IMR-90 (cell line): ENCODE measurements at regions not wholly inside any gene's neighbourhood (a gene's known extent, or its start where the extent isn't known, plus 50 kb on each side); places are given as distances from the start of the nearest gene placed in this dataset.

Experiments
- ATAC-seq: fragments of 200-7000 bp; cut with Tn5 transposase; 2 replicates; pipeline ENCODE4 v1.9.1; 2020; ENCODE audit warnings: low read depth, mild to moderate bottlenecking, moderate library complexity
- BruUV-seq: library from RNA; stranded (reverse); fragments of 400-500 nt; replicated peaks from 2 replicates; lab custom pipeline; 2021; lab: Mats Ljungman, UMichigan
- CTCF ChIA-PET: fragments of 300-600 bp; formaldehyde crosslinking; extraction: SDS; loops from one replicate; lab custom pipeline; 2021; ENCODE audit warnings: antibody characterized with exemption; lab: Yijun Ruan, JAX
- POLR2A ChIA-PET: fragments of 300-600 bp; sonication (Branson Sonifier 250); formaldehyde crosslinking; loops from one replicate; lab custom pipeline; 2022; ENCODE audit warnings: antibody characterized with exemption; ENCODE audit not compliant: unreplicated experiment; lab: Charles Lee
- DNase-seq: peaks from one replicate; pipeline ENCODE4 v3.0.0; 2013
- H2AFZ ChIP-seq: replicated peaks from 2 replicates; pipeline ENCODE3; 2013; ENCODE audit warnings: low read length, mild to moderate bottlenecking; ENCODE audit not compliant: poor library complexity
- H2AK5ac ChIP-seq: 2 replicates; pipeline ENCODE4 v1.6.1; 2013; ENCODE audit warnings: low read depth, low read length, inconsistent platforms
- H2AK9ac ChIP-seq: replicated peaks from 2 replicates; pipeline ENCODE3; 2013; ENCODE audit warnings: mild to moderate bottlenecking, low read depth, low read length, moderate library complexity; ENCODE audit not compliant: poor library complexity
- H2BK120ac ChIP-seq: 2 replicates; pipeline ENCODE4 v1.6.1; 2013; ENCODE audit warnings: low read depth, low read length, inconsistent platforms
- H2BK15ac ChIP-seq: 3 replicates; pipeline ENCODE4 v1.6.1; 2013; ENCODE audit warnings: low read depth, low read length, inconsistent platforms
- H2BK20ac ChIP-seq: 2 replicates; pipeline ENCODE4 v1.6.1; 2013; ENCODE audit warnings: low read depth, mild to moderate bottlenecking, inconsistent platforms, low read length, moderate library complexity
- H2BK5ac ChIP-seq: 2 replicates; pipeline ENCODE4 v1.6.1; 2013; ENCODE audit warnings: mild to moderate bottlenecking, low read depth, low read length, inconsistent platforms; ENCODE audit not compliant: poor library complexity, severe bottlenecking
- H3K14ac ChIP-seq: replicated peaks from 2 replicates; pipeline ENCODE4 v1.6.1; 2013; ENCODE audit warnings: low read depth, low read length, inconsistent platforms
- H3K18ac ChIP-seq: 2 replicates; pipeline ENCODE4 v1.6.1; 2013; ENCODE audit warnings: low read depth, low read length, control low read depth
- H3K23ac ChIP-seq: 2 replicates; pipeline ENCODE4 v1.6.1; 2013; ENCODE audit warnings: low read depth, low read length, inconsistent platforms
- H3K27ac ChIP-seq: 2 replicates; pipeline ENCODE4 v1.5.1; 2013; ENCODE audit warnings: mild to moderate bottlenecking, control low read depth, low read length; ENCODE audit not compliant: insufficient read depth
- H3K27me3 ChIP-seq: 2 replicates; pipeline ENCODE4 v1.6.1; 2013; ENCODE audit warnings: low read length; ENCODE audit not compliant: control insufficient read depth, insufficient read depth
- H3K36me3 ChIP-seq: 2 replicates; pipeline ENCODE4 v1.6.1; 2013; ENCODE audit warnings: low read length, mixed read lengths; ENCODE audit not compliant: control insufficient read depth, insufficient read depth
- H3K4ac ChIP-seq: 2 replicates; pipeline ENCODE4 v1.6.1; 2013; ENCODE audit warnings: low read depth, low read length, inconsistent platforms
- H3K4me1 ChIP-seq: 2 replicates; pipeline ENCODE4 v1.6.1; 2013; ENCODE audit warnings: low read length, mixed read lengths; ENCODE audit not compliant: control insufficient read depth, insufficient read depth
- H3K4me2 ChIP-seq: 2 replicates; pipeline ENCODE4 v1.6.1; 2013; ENCODE audit warnings: low read depth, mild to moderate bottlenecking, control low read depth, low read length, moderate library complexity
- H3K4me3 ChIP-seq: 2 replicates; pipeline ENCODE4 v1.5.1; 2013; ENCODE audit warnings: low read depth, mild to moderate bottlenecking, control low read depth, low read length, moderate library complexity; ENCODE audit not compliant: insufficient read depth
- H3K56ac ChIP-seq: 2 replicates; pipeline ENCODE4 v1.6.1; 2013; ENCODE audit warnings: low read length, inconsistent platforms; ENCODE audit not compliant: insufficient read depth; ENCODE audit errors: extremely low read depth
- H3K79me1 ChIP-seq, 2 experiments: 2 replicates each; pipeline ENCODE4 v1.6.1; 2013; ENCODE audit warnings: low read length in 2 of 2, inconsistent platforms in 1 of 2, low read depth in 1 of 2
- H3K9ac ChIP-seq: 2 replicates; pipeline ENCODE4 v1.6.1; 2013; ENCODE audit warnings: low read depth, low read length, control low read depth
- H3K9me1 ChIP-seq: 2 replicates; pipeline ENCODE4 v1.6.1; 2013; ENCODE audit warnings: low read length, inconsistent platforms; ENCODE audit not compliant: insufficient read depth
- H3K9me3 ChIP-seq: 2 replicates; pipeline ENCODE4 v1.6.1; 2013; ENCODE audit warnings: low read length; ENCODE audit not compliant: control insufficient read depth, insufficient read depth
- H4K20me1 ChIP-seq: 2 replicates; pipeline ENCODE4 v1.6.1; 2013; ENCODE audit warnings: low read length, inconsistent platforms; ENCODE audit not compliant: insufficient read depth
- H4K5ac ChIP-seq: 2 replicates; pipeline ENCODE4 v1.6.1; 2013; ENCODE audit warnings: mild to moderate bottlenecking, low read depth, low read length, control low read depth
- H4K8ac ChIP-seq, 2 experiments: 2 replicates each; pipeline ENCODE4 v1.6.1; 2013; ENCODE audit warnings: low read depth in 2 of 2, low read length in 2 of 2, control low read depth in 1 of 2, inconsistent platforms in 1 of 2
- H4K91ac ChIP-seq: 2 replicates; pipeline ENCODE4 v1.6.1; 2013; ENCODE audit warnings: low read depth, low read length, inconsistent platforms; ENCODE audit not compliant: insufficient read depth
- BHLHE40 ChIP-seq: fragments of 150-350 bp; IDR thresholded peaks from 2 replicates; pipeline ENCODE4 v1.6.1; 2016; ENCODE audit warnings: mild to moderate bottlenecking, low read depth, low read length
- CEBPB ChIP-seq: IDR thresholded peaks from 2 replicates; pipeline ENCODE4 v1.6.1; 2012; ENCODE audit warnings: low read depth, low read length, improper control_type of control experiment
- CHD1 ChIP-seq: IDR thresholded peaks from 2 replicates; pipeline ENCODE4 v1.6.1; 2012; ENCODE audit warnings: low read depth, low read length, improper control_type of control experiment
- CTCF ChIP-seq: conservative IDR thresholded peaks from 2 replicates; pipeline ENCODE4 v1.5.1; 2012; ENCODE audit warnings: mild to moderate bottlenecking, low read depth, low read length, improper control_type of control experiment
- FOS ChIP-seq: fragments of 150-350 bp; IDR thresholded peaks from 2 replicates; pipeline ENCODE4 v1.6.1; 2016; ENCODE audit warnings: low read depth, low read length
- MAZ ChIP-seq: IDR thresholded peaks from 2 replicates; pipeline ENCODE4 v1.6.1; 2012; ENCODE audit warnings: low read depth, mild to moderate bottlenecking, low read length, improper control_type of control experiment, moderate library complexity, borderline replicate concordance
- NFE2L2 ChIP-seq: fragments of 150-350 bp; IDR thresholded peaks from 2 replicates; pipeline ENCODE4 v1.6.1; 2016; ENCODE audit warnings: low read depth, mild to moderate bottlenecking, low read length
- POLR2A ChIP-seq: IDR thresholded peaks from 2 replicates; pipeline ENCODE4 v1.6.1; 2012; ENCODE audit warnings: mild to moderate bottlenecking, low read depth, low read length
- RAD21 ChIP-seq: IDR thresholded peaks from 2 replicates; pipeline ENCODE4 v1.6.1; 2012; ENCODE audit warnings: low read length, improper control_type of control experiment
- RCOR1 ChIP-seq: IDR thresholded peaks from 2 replicates; pipeline ENCODE4 v1.6.1; 2012; ENCODE audit warnings: mild to moderate bottlenecking, low read length, improper control_type of control experiment; ENCODE audit not compliant: insufficient replicate concordance
- RFX5 ChIP-seq: IDR thresholded peaks from 2 replicates; pipeline ENCODE4 v1.8.0; 2012; ENCODE audit warnings: low read depth, mild to moderate bottlenecking, low read length, moderate library complexity
- SMC3 ChIP-seq: fragments of 150-350 bp; IDR thresholded peaks from 2 replicates; pipeline ENCODE4 v1.6.1; 2016; ENCODE audit warnings: low read depth, mild to moderate bottlenecking, antibody characterized with exemption, low read length, moderate library complexity
- USF2 ChIP-seq: fragments of 150-350 bp; IDR thresholded peaks from 2 replicates; pipeline ENCODE4 v1.6.1; 2017; ENCODE audit warnings: mild to moderate bottlenecking, antibody characterized with exemption, low read length, low read depth
- WGBS, 2 experiments: methylation state at CpG; one replicate each; pipeline versions ENCODE4 v1.1.5 to v1.1.7; 2013; ENCODE audit warnings: missing lambda C conversion rate in 2 of 2; ENCODE audit not compliant: insufficient read length in 1 of 2; ENCODE audit errors: extremely low coverage in 2 of 2; 5-methylcytosine and 5-hydroxymethylcytosine counted together
- dilution Hi-C: fragments of 300-500 bp; cut with HindIII; formaldehyde crosslinking; loops from one replicate; pipeline ENCODE4 v1.14.3; 2018; ENCODE audit warnings: low sequenced_read_pairs; ENCODE audit not compliant: unreplicated experiment
- in situ Hi-C: fragments of 300-500 bp; cut with MboI; formaldehyde crosslinking; loops from 3 replicates; pipeline ENCODE4 v1.14.3; 2019; ENCODE audit warnings: low sequenced_read_pairs, inconsistent platforms, mixed read lengths
- intact Hi-C: fragments of 100-400 bp; cut with micrococcal nuclease; formaldehyde crosslinking; loops from 2 replicates; pipeline ENCODE4 v1.10.0; 2022

DNA sequence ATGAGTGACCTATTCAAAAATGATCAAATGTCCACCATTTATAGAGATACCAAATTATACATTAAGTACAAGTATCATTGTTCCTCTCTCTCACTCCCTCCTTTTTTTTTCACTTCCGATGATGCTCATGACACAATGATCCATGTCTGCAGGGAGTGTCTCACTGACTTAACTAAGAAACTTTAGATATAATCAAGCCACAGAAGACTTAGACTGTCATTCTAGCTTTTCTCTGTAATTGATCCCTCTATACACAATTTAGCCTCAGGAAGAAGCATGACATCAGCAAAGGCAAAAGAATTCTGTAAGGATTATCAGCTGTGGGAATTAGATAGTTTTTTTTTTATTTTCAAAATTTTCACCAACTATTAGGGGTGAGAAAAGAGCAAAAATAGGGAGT, 734.9 kb upstream of the PCDH9 start:
- CTCF ChIA-PET: no interaction called here

More for the DNA sequence above, 734.9 kb upstream of the PCDH9 start:
- no CpG with 5 or more reads among the region's 1 CpG for WGBS, 2 experiments
- no peak for TF ChIP-seq POLR2A
- TF ChIP-seq RAD21: no peak
- TF ChIP-seq RFX5: no peak
- TF ChIP-seq CTCF: no peak
- no peak for TF ChIP-seq NFE2L2
- no peak for TF ChIP-seq BHLHE40
- TF ChIP-seq CEBPB: no peak
- no peak for TF ChIP-seq USF2
- no peak for TF ChIP-seq CHD1
- no peak for TF ChIP-seq FOS
- no peak for TF ChIP-seq MAZ
- TF ChIP-seq RCOR1: no peak
- no peak for TF ChIP-seq SMC3
- no peaks in the 10 kb centered on the region for H3K27me3 ChIP-seq
- no peak overlapping the region for H2AK9ac ChIP-seq
- no peak overlapping the region for H3K56ac ChIP-seq
- H3K4me1 ChIP-seq: no peaks in the 10 kb centered on the region
- no peak overlapping the region for H3K18ac ChIP-seq
- intact Hi-C loops (no loop called here), dilution Hi-C loops (no loop called here), in situ Hi-C loops (no loop called here)
- no peak overlapping the region for H3K4me3 ChIP-seq
- no peak overlapping the region for H3K4me2 ChIP-seq
- no peak overlapping the region for H2BK5ac ChIP-seq
- no peak for ATAC-seq
- POLR2A ChIA-PET: no interaction called here
- no peak overlapping the region for H4K8ac ChIP-seq
- no peaks in the 10 kb centered on the region for H3K79me1 ChIP-seq
- no peak overlapping the region for H3K9ac ChIP-seq
- DNase-seq: no peak
- BruUV-seq: no TSS peak
- H4K91ac ChIP-seq: no peak overlapping the region
- H3K23ac ChIP-seq: no peak overlapping the region
- H2BK20ac ChIP-seq: no peak overlapping the region
- no peak overlapping the region for H2BK120ac ChIP-seq
- no peak overlapping the region for H2AFZ ChIP-seq
- H4K20me1 ChIP-seq: no peaks in the 10 kb centered on the region
- no peaks in the 10 kb centered on the region for H3K9me3 ChIP-seq
- no peak overlapping the region for H4K5ac ChIP-seq
- H3K4ac ChIP-seq: no peak overlapping the region
- H3K27ac ChIP-seq: no peak overlapping the region
- no peak overlapping the region for H3K14ac ChIP-seq
- H3K9me1 ChIP-seq: no peaks in the 10 kb centered on the region
- H3K36me3 ChIP-seq: no peaks in the 10 kb centered on the region
- no peak overlapping the region for H2AK5ac ChIP-seq
- H2BK15ac ChIP-seq: no peak overlapping the region
